ENCODE measurements at regions not wholly inside any gene's neighbourhood (a gene's known extent, or its start where the extent isn't known, plus 50 kb on each side); places are given as distances from the start of the nearest gene placed in this dataset.
"Not testable (repeated sequence)": the region's sequence is repeated elsewhere in the genome, so short reads cannot be mapped to it uniquely, and the experiment has no call there.

DNA sequence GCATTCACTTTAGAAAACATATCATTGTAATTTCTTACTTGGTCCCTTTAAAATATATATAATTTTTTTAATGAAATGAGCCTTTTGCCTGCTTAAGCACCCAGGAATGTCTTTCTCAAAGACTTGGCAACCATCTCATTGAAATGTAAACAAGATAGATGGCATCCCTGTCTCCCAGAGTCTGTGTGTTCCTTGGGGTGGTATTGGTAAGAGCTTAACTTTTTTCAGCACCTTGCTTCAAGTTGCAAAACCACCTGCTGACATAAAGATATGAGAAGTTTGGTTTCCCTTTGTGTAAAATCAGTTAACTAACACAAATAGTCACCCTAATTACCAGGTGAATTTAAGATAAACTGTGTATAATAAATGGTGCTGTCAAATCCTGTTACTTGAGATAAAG, 266.9 kb downstream of the DSC3 start:
- TF ChIP-seq, protein P1, sequence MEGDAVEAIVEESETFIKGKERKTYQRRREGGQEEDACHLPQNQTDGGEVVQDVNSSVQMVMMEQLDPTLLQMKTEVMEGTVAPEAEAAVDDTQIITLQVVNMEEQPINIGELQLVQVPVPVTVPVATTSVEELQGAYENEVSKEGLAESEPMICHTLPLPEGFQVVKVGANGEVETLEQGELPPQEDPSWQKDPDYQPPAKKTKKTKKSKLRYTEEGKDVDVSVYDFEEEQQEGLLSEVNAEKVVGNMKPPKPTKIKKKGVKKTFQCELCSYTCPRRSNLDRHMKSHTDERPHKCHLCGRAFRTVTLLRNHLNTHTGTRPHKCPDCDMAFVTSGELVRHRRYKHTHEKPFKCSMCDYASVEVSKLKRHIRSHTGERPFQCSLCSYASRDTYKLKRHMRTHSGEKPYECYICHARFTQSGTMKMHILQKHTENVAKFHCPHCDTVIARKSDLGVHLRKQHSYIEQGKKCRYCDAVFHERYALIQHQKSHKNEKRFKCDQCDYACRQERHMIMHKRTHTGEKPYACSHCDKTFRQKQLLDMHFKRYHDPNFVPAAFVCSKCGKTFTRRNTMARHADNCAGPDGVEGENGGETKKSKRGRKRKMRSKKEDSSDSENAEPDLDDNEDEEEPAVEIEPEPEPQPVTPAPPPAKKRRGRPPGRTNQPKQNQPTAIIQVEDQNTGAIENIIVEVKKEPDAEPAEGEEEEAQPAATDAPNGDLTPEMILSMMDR (IDR thresholded peaks at IDR 0.05; ENCODE audit: insufficient read depth, low read depth, low read length, missing control alignments): no peak
- DNase-seq (ENCODE audit: low read depth): no peak
- H3K4me3 ChIP-seq (ENCODE audit: low read depth, low read length): no peak overlapping the region

DNA sequence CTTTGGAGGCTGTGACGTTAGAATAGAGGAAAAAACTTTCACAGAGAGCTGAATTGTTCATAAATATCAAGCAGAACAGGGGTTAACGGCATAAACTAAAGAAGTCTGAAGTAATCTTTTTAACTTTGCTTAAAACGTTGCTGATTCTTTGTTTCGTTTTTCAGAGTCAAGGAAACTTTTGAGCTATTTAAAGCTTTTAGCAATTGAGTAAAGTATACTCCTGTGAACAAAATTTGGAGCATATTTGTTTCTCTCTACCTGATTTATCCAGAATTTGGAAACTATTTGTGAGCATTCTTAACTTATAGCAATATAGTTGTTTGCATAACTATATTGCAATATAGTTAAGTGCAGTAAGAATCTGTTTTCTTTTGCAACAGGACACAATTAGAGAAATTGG, 270.4 kb downstream of the DSC3 start:
- not testable (repeated sequence) for DNase-seq (ENCODE audit: low read depth); H3K4me3 ChIP-seq (ENCODE audit: low read depth, low read length)

DNA sequence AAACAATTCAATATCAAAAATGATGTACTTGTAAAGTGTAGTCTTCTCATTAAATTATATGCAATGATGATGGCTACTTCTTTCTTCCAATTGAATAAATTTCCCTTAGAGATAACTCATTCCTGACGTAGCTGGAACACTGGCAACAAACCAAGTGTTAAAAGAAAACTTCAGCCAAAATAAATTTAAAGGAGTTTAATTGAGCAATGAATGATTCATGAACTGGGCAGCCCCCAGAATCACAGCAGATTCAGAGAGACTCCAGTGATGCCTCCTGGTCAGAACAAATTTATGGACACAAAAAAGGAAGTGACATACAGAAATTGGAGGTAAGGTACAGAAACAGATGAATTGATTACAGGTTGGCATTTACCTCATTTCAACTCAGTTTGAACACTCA, 276.5 kb downstream of the DSC3 start:
- TF ChIP-seq, protein P1 (IDR thresholded peaks at IDR 0.05; ENCODE audit: insufficient read depth, low read depth, low read length, missing control alignments): no peak
- DNase-seq (ENCODE audit: low read depth): no peak

DNA sequence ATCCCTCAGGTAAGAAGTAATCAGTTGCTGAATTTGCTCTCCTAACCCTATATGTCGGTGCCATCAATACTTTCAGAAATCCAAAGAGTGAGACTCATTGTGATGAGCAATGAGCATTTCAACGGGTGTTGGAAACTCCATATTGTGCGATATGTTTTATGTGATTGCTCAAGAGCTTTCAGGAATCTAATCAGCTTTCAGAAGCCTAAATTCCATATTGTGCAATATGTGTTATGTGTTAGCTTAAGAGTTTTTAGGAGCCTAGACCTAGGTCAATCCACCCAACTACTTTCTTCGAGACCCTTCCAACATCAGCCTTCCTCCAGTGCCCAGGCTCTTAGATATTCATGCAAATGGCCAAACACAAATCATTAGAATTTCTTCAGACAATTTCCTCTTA, 277.3 kb downstream of the DSC3 start:
- H3K4me3 ChIP-seq (ENCODE audit: low read depth, low read length): no peak overlapping the region
- DNase-seq (ENCODE audit: low read depth): no peak
- TF ChIP-seq, protein P1 (IDR thresholded peaks at IDR 0.05; ENCODE audit: insufficient read depth, low read depth, low read length, missing control alignments): no peak

More for the DNA sequence above, 276.5 kb downstream of the DSC3 start:
- H3K4me3 ChIP-seq (ENCODE audit: low read depth, low read length): no peak overlapping the region

DNA sequence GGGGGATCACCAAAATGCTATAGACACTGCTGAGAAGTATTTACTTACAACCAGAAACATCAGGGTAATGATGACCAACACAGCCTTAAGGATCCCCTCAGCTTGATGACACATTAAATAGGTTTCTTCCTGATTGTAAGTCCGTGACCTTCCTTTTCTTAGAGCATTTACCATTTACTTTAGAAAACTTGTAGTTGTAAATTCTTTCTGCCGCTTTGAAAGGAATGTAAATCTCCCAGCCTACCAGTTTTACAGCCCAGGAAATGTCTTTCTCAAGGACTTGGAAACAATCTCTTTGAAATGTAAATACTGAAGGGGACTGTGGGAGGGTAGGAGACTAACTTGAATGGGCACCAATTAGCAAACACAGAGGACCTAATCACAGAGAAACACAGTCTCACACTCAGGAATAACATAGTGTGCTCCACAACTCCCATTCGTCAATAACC, 278.6 kb downstream of the DSC3 start:
- no peak overlapping the region for H3K4me3 ChIP-seq (ENCODE audit: low read depth, low read length)
- TF ChIP-seq, protein P1 (IDR thresholded peaks at IDR 0.05; ENCODE audit: insufficient read depth, low read depth, low read length, missing control alignments): no peak
- no peak for DNase-seq (ENCODE audit: low read depth)

DNA sequence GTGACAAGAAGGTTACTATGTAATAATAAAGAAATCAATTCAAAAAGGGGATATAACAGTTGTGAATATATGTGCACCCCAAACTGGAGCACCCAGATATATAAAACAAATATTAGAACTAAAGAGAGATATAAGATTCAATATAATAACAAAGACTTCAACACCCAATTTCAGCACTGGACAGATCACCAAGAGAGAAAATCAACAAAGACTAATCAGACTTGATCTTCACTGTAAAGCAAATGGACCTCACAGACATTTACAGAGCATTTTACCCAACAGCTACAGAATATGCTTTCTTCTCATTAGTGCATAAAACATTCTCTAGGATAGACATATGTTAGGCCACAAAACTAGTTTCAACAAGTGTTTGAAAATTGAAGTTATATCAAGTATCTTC, 287.7 kb downstream of the DSC3 start:
- no peak overlapping the region for H3K4me3 ChIP-seq (ENCODE audit: low read depth, low read length)
- TF ChIP-seq, protein P1 (IDR thresholded peaks at IDR 0.05; ENCODE audit: insufficient read depth, low read depth, low read length, missing control alignments): no peak
- no peak for DNase-seq (ENCODE audit: low read depth)

DNA sequence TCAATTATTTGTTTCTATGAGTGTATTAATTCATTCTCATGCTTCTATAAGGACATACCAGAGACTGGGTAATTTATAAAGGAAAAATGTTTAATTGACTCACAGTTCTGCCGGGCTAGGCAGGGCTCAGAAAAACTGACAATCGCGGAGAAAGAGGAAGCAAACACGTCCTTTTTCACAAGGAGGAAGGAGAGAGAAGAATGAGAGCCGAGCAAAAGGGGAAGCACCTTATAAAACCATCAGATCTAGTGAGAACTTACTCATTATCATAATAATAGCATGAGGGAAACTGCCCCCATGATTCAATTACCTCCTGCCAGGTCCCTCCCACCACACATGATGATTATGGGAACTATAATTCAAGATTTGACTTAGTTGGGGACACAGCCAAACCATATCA, 294.0 kb downstream of the DSC3 start:
- TF ChIP-seq, protein P1 (IDR thresholded peaks at IDR 0.05; ENCODE audit: insufficient read depth, low read depth, low read length, missing control alignments): no peak
- no peak for DNase-seq (ENCODE audit: low read depth)
- H3K4me3 ChIP-seq (ENCODE audit: low read depth, low read length): no peak overlapping the region

Measured in GM12865 (cell line).